ENCODE measurements at regions not wholly inside any gene's neighbourhood (a gene's known extent, or its start where the extent isn't known, plus 50 kb on each side); places are given as distances from the start of the nearest gene placed in this dataset.
"Not testable (repeated sequence)": the region's sequence is repeated elsewhere in the genome, so short reads cannot be mapped to it uniquely, and the experiment has no call there.

GRCh38 chr18:9001209-9001608 lies 101.3 kb upstream of the NDUFV2 start:
- no peaks in the 10 kb centered on the region for H3K36me3 ChIP-seq (ENCODE audit: control insufficient read depth in 1 of 2, insufficient read depth in 2 of 2, low read depth in 1 of 2, low read length in 2 of 2)
- H2BK120ac ChIP-seq (ENCODE audit: low read depth, low read length): no peak overlapping the region
- H4K8ac ChIP-seq (ENCODE audit: low read length): no peak overlapping the region
- H3K4me3 ChIP-seq (ENCODE audit: insufficient read depth in 1 of 2, low read depth in 1 of 2, low read length in 2 of 2): no peak overlapping the region
- no peak overlapping the region for H3K23ac ChIP-seq (ENCODE audit: low read length in 2 of 2)
- no peaks in the 10 kb centered on the region for H3K27me3 ChIP-seq (ENCODE audit: control insufficient read depth in 1 of 2, insufficient read depth in 1 of 2, low read length in 2 of 2)
- WGBS: 63% methylated on average over 3 of the region's 3 CpGs
- H2BK15ac ChIP-seq (ENCODE audit: low read depth, poor library complexity, severe bottlenecking): no peak overlapping the region
- no peak overlapping the region for H4K91ac ChIP-seq (ENCODE audit: low read length)
- H2AFZ ChIP-seq (ENCODE audit: low read depth, low read length): no peak overlapping the region
- no peak overlapping the region for H3K18ac ChIP-seq (ENCODE audit: low read depth in 1 of 2, low read length in 2 of 2)
- no peak overlapping the region for H3K4ac ChIP-seq (ENCODE audit: low read depth in 1 of 2, low read length in 2 of 2)
- no peaks in the 10 kb centered on the region for H3K4me1 ChIP-seq (ENCODE audit: control insufficient read depth, insufficient read depth, low read depth, low read length)
- DNase-seq: peak; percentile 48
- peak overlapping the region; percentile 1 for H3K9ac ChIP-seq (ENCODE audit: low read length)
- H3K79me1 ChIP-seq (replicated peaks; ENCODE audit: low read length, poor library complexity, severe bottlenecking): no peaks in the 10 kb centered on the region
- H3K27ac ChIP-seq (ENCODE audit: low read length, poor library complexity, severe bottlenecking): no peak overlapping the region
- no peak overlapping the region for H3K4me2 ChIP-seq (ENCODE audit: low read length, poor library complexity, severe bottlenecking)
- no peak overlapping the region for H2AK5ac ChIP-seq (ENCODE audit: low read length, severe bottlenecking)
- no peak overlapping the region for H2BK5ac ChIP-seq (ENCODE audit: low read depth, low read length, poor library complexity, severe bottlenecking)
- peaks cover 19% of the 10 kb centered on the region for H3K9me3 ChIP-seq (ENCODE audit: control insufficient read depth, low read length)
- H2BK12ac ChIP-seq (ENCODE audit: low read length in 2 of 2): no peak overlapping the region
- H3K14ac ChIP-seq (ENCODE audit: low read length in 2 of 2): no peak overlapping the region

- no peaks in the 10 kb centered on the region for H3K36me3 ChIP-seq (ENCODE audit: control insufficient read depth in 1 of 2, insufficient read depth in 2 of 2, low read depth in 1 of 2, low read length in 2 of 2)
- no peak overlapping the region for H3K4me3 ChIP-seq (ENCODE audit: insufficient read depth in 1 of 2, low read depth in 1 of 2, low read length in 2 of 2)
- H2BK15ac ChIP-seq (ENCODE audit: low read depth, poor library complexity, severe bottlenecking): no peak overlapping the region
- no peaks in the 10 kb centered on the region for H3K27me3 ChIP-seq (ENCODE audit: control insufficient read depth in 1 of 2, insufficient read depth in 1 of 2, low read length in 2 of 2)
- H3K4me2 ChIP-seq (ENCODE audit: low read length, poor library complexity, severe bottlenecking): no peak overlapping the region
- H3K4me1 ChIP-seq (ENCODE audit: control insufficient read depth, insufficient read depth, low read depth, low read length): no peaks in the 10 kb centered on the region
- no peak overlapping the region for H2BK5ac ChIP-seq (ENCODE audit: low read depth, low read length, poor library complexity, severe bottlenecking)
- H3K14ac ChIP-seq (ENCODE audit: low read length in 2 of 2): no peak overlapping the region
- no peak overlapping the region for H3K18ac ChIP-seq (ENCODE audit: low read depth in 1 of 2, low read length in 2 of 2)
- no peak overlapping the region for H2BK12ac ChIP-seq (ENCODE audit: low read length in 2 of 2)
- H3K27ac ChIP-seq (ENCODE audit: low read length, poor library complexity, severe bottlenecking): no peak overlapping the region
- no peak for DNase-seq
- no peak overlapping the region for H3K9ac ChIP-seq (ENCODE audit: low read length)
- peaks cover 12% of the 10 kb centered on the region for H3K9me3 ChIP-seq (ENCODE audit: control insufficient read depth, low read length)
- H2BK120ac ChIP-seq (ENCODE audit: low read depth, low read length): no peak overlapping the region
- no peak overlapping the region for H4K91ac ChIP-seq (ENCODE audit: low read length)
- H3K23ac ChIP-seq (ENCODE audit: low read length in 2 of 2): no peak overlapping the region
- 87% methylated on average over 3 of the region's 5 CpGs for WGBS
- H3K4ac ChIP-seq (ENCODE audit: low read depth in 1 of 2, low read length in 2 of 2): no peak overlapping the region
- no peak overlapping the region for H2AK5ac ChIP-seq (ENCODE audit: low read length, severe bottlenecking)
- H2AFZ ChIP-seq (ENCODE audit: low read depth, low read length): no peak overlapping the region
- H3K79me1 ChIP-seq (replicated peaks; ENCODE audit: low read length, poor library complexity, severe bottlenecking): no peaks in the 10 kb centered on the region
- no peak overlapping the region for H4K8ac ChIP-seq (ENCODE audit: low read length)
Measured at GRCh38 chr18:9003406-9004100, 98.9 kb upstream of the NDUFV2 start.

GRCh38 chr18:9004308-9004707 lies 98.2 kb upstream of the NDUFV2 start:
- H3K9me3 ChIP-seq (ENCODE audit: control insufficient read depth, low read length): peaks cover 12% of the 10 kb centered on the region
- not testable (repeated sequence) for H2BK12ac ChIP-seq (ENCODE audit: low read length in 2 of 2); H3K27me3 ChIP-seq (ENCODE audit: control insufficient read depth in 1 of 2, insufficient read depth in 1 of 2, low read length in 2 of 2); H2AFZ ChIP-seq (ENCODE audit: low read depth, low read length); H4K8ac ChIP-seq (ENCODE audit: low read length); H2BK5ac ChIP-seq (ENCODE audit: low read depth, low read length, poor library complexity, severe bottlenecking); H4K91ac ChIP-seq (ENCODE audit: low read length); H3K9ac ChIP-seq (ENCODE audit: low read length); H3K4ac ChIP-seq (ENCODE audit: low read depth in 1 of 2, low read length in 2 of 2); H3K79me1 ChIP-seq (replicated peaks; ENCODE audit: low read length, poor library complexity, severe bottlenecking); H3K4me3 ChIP-seq (ENCODE audit: insufficient read depth in 1 of 2, low read depth in 1 of 2, low read length in 2 of 2); H3K23ac ChIP-seq (ENCODE audit: low read length in 2 of 2); DNase-seq; H3K4me2 ChIP-seq (ENCODE audit: low read length, poor library complexity, severe bottlenecking); H3K18ac ChIP-seq (ENCODE audit: low read depth in 1 of 2, low read length in 2 of 2); H2BK120ac ChIP-seq (ENCODE audit: low read depth, low read length); H3K14ac ChIP-seq (ENCODE audit: low read length in 2 of 2); H3K27ac ChIP-seq (ENCODE audit: low read length, poor library complexity, severe bottlenecking); H2BK15ac ChIP-seq (ENCODE audit: low read depth, poor library complexity, severe bottlenecking); H3K36me3 ChIP-seq (ENCODE audit: control insufficient read depth in 1 of 2, insufficient read depth in 2 of 2, low read depth in 1 of 2, low read length in 2 of 2); H3K4me1 ChIP-seq (ENCODE audit: control insufficient read depth, insufficient read depth, low read depth, low read length); H2AK5ac ChIP-seq (ENCODE audit: low read length, severe bottlenecking)
- WGBS: 100% methylated on average over 1 of the region's 2 CpGs

GRCh38 chr18:9007700-9008099 lies 94.8 kb upstream of the NDUFV2 start:
- H3K36me3 ChIP-seq (ENCODE audit: control insufficient read depth in 1 of 2, insufficient read depth in 2 of 2, low read depth in 1 of 2, low read length in 2 of 2); H4K91ac ChIP-seq (ENCODE audit: low read length); H3K27ac ChIP-seq (ENCODE audit: low read length, poor library complexity, severe bottlenecking); H3K23ac ChIP-seq (ENCODE audit: low read length in 2 of 2); H2BK5ac ChIP-seq (ENCODE audit: low read depth, low read length, poor library complexity, severe bottlenecking); H3K79me1 ChIP-seq (replicated peaks; ENCODE audit: low read length, poor library complexity, severe bottlenecking); H3K4ac ChIP-seq (ENCODE audit: low read depth in 1 of 2, low read length in 2 of 2); H3K4me3 ChIP-seq (ENCODE audit: insufficient read depth in 1 of 2, low read depth in 1 of 2, low read length in 2 of 2); H3K4me2 ChIP-seq (ENCODE audit: low read length, poor library complexity, severe bottlenecking); H2BK15ac ChIP-seq (ENCODE audit: low read depth, poor library complexity, severe bottlenecking); H2AK5ac ChIP-seq (ENCODE audit: low read length, severe bottlenecking); H3K14ac ChIP-seq (ENCODE audit: low read length in 2 of 2); H3K4me1 ChIP-seq (ENCODE audit: control insufficient read depth, insufficient read depth, low read depth, low read length); H2AFZ ChIP-seq (ENCODE audit: low read depth, low read length); H2BK120ac ChIP-seq (ENCODE audit: low read depth, low read length); H3K9ac ChIP-seq (ENCODE audit: low read length); H4K8ac ChIP-seq (ENCODE audit: low read length); H3K18ac ChIP-seq (ENCODE audit: low read depth in 1 of 2, low read length in 2 of 2); DNase-seq; H2BK12ac ChIP-seq (ENCODE audit: low read length in 2 of 2); H3K27me3 ChIP-seq (ENCODE audit: control insufficient read depth in 1 of 2, insufficient read depth in 1 of 2, low read length in 2 of 2): not testable (repeated sequence)
- H3K9me3 ChIP-seq (ENCODE audit: control insufficient read depth, low read length): peaks cover 12% of the 10 kb centered on the region
- WGBS: no CpG with 5 or more reads among the region's 3 CpGs
